Activated CD4-positive, CD25-positive, alpha-beta regulatory T cell treated with anti-CD3 and anti-CD28 coated beads, Interleukin-2, amount 50 U/mL, for 24 hours (primary cell): ENCODE measurements at regions not wholly inside any gene's neighbourhood (a gene's known extent, or its start where the extent isn't known, plus 50 kb on each side); places are given as distances from the start of the nearest gene placed in this dataset.
"Not testable (repeated sequence)": the region's sequence is repeated elsewhere in the genome, so short reads cannot be mapped to it uniquely, and the experiment has no call there.

Source experiments
- ATAC-seq, 2 donors: fragments of 150-1000 bp; cut with Tn5 transposase; one replicate each; pipeline ENCODE4 v1.10.0; 2021; ENCODE audit warnings: mild to moderate bottlenecking in 1 of 2, moderate library complexity in 1 of 2

GRCh38 chr18:1499265-1499664 lies 594.6 kb downstream of the ADCYAP1 start:
- ATAC-seq = no peak

- ATAC-seq = no peak
These were observed 599.2 kb downstream of the ADCYAP1 start for GRCh38 chr18:1503847-1504246.

GRCh38 chr18:1505856-1506255 lies 601.2 kb downstream of the ADCYAP1 start:
- ATAC-seq = no peak

- no peak for ATAC-seq
These were observed 606.0 kb downstream of the ADCYAP1 start for GRCh38 chr18:1510542-1511179.

- no peak for ATAC-seq
These were observed 607.1 kb downstream of the ADCYAP1 start for GRCh38 chr18:1511619-1512311.

GRCh38 chr18:1513519-1513918 lies 608.8 kb downstream of the ADCYAP1 start:
- no peak for ATAC-seq

- ATAC-seq = not testable (repeated sequence)
These were observed 617.0 kb downstream of the ADCYAP1 start for GRCh38 chr18:1521588-1522248.

GRCh38 chr18:1522249-1522615 lies 617.6 kb downstream of the ADCYAP1 start:
- ATAC-seq = no peak

- no peak for ATAC-seq
These were observed 622.3 kb downstream of the ADCYAP1 start for GRCh38 chr18:1526991-1527390.

GRCh38 chr18:1527805-1528204 lies 623.1 kb downstream of the ADCYAP1 start:
- no peak for ATAC-seq

GRCh38 chr18:1528447-1528846 lies 623.8 kb downstream of the ADCYAP1 start:
- ATAC-seq = no peak

GRCh38 chr18:1528964-1529509 lies 624.4 kb downstream of the ADCYAP1 start:
- no peak for ATAC-seq

GRCh38 chr18:1530650-1531049 lies 626.0 kb downstream of the ADCYAP1 start:
- ATAC-seq = no peak

GRCh38 chr18:1539276-1539675 lies 634.6 kb downstream of the ADCYAP1 start:
- no peak for ATAC-seq

GRCh38 chr18:1541478-1541877 lies 636.8 kb downstream of the ADCYAP1 start:
- ATAC-seq = no peak

GRCh38 chr18:1542230-1542774 lies 637.6 kb downstream of the ADCYAP1 start:
- no peak for ATAC-seq

GRCh38 chr18:1544016-1544415 lies 639.3 kb downstream of the ADCYAP1 start:
- no peak for ATAC-seq

- not testable (repeated sequence) for ATAC-seq
These were observed 653.0 kb downstream of the ADCYAP1 start for GRCh38 chr18:1557711-1558110.

GRCh38 chr18:1559563-1559962 lies 654.9 kb downstream of the ADCYAP1 start:
- ATAC-seq = no peak

- no peak for ATAC-seq
These were observed 660.1 kb downstream of the ADCYAP1 start for GRCh38 chr18:1564793-1565192.

GRCh38 chr18:1571206-1571605 lies 666.5 kb downstream of the ADCYAP1 start:
- ATAC-seq = no peak

GRCh38 chr18:1573732-1574131 lies 669.1 kb downstream of the ADCYAP1 start:
- ATAC-seq = no peak

- no peak for ATAC-seq
These were observed 670.4 kb downstream of the ADCYAP1 start for GRCh38 chr18:1575084-1575483.

GRCh38 chr18:1578505-1578904 lies 673.8 kb downstream of the ADCYAP1 start:
- ATAC-seq = no peak
